WTC11 (cell line): ENCODE measurements at regions not wholly inside any gene's neighbourhood (a gene's known extent, or its start where the extent isn't known, plus 50 kb on each side); places are given as distances from the start of the nearest gene placed in this dataset.

Experiments used
- ATAC-seq: fragments of 200-7000 bp; cut with Tn5 transposase; 2 replicates; pipeline ENCODE4 v1.10.0; 2021; ENCODE audit warnings: mild to moderate bottlenecking, moderate library complexity
- CTCF ChIA-PET: fragments of 300-600 bp; sonication (Branson Sonifier 250); formaldehyde crosslinking; loops from one replicate; lab custom pipeline; 2021; ENCODE audit warnings: antibody characterized with exemption; lab: Charles Lee
- POLR2A ChIA-PET: fragments of 350-600 bp; sonication (Branson Sonifier 250); formaldehyde crosslinking; loops from one replicate; lab custom pipeline; 2021; ENCODE audit warnings: antibody characterized with exemption; lab: Charles Lee
- DNase-seq: peaks from one replicate; pipeline ENCODE4 v3.0.0; 2021; ENCODE audit warnings: low spot score
- H3K27ac Mint-ChIP-seq: 2 replicates; pipeline ENCODE4 v1.8.0; 2021; ENCODE audit warnings: mixed read lengths
- H3K27me3 Mint-ChIP-seq: 2 replicates; pipeline ENCODE4 v1.8.0; 2021; ENCODE audit warnings: low read depth, mild to moderate bottlenecking, moderate library complexity, mixed read lengths
- H3K36me3 Mint-ChIP-seq: 2 replicates; pipeline ENCODE4 v1.8.0; 2021; ENCODE audit warnings: mixed read lengths
- H3K4me1 Mint-ChIP-seq: 2 replicates; pipeline ENCODE4 v1.8.0; 2022; ENCODE audit warnings: mixed read lengths
- H3K4me3 Mint-ChIP-seq: 2 replicates; pipeline ENCODE4 v1.8.0; 2021; ENCODE audit warnings: mild to moderate bottlenecking, moderate library complexity, mixed read lengths
- H3K9me3 Mint-ChIP-seq: 2 replicates; pipeline ENCODE4 v1.8.0; 2021; ENCODE audit warnings: mixed read lengths
- CBFB ChIP-seq: sonication (generic); formaldehyde crosslinking; IDR thresholded peaks from 2 replicates; pipeline ENCODE4 v1.8.1; 2022; ENCODE audit warnings: mild to moderate bottlenecking, low read depth, missing genetic modification reagents
- CREB1 ChIP-seq: sonication (generic); formaldehyde crosslinking; IDR thresholded peaks from 2 replicates; pipeline ENCODE4 v1.8.0; 2023; ENCODE audit warnings: mild to moderate bottlenecking, missing genetic modification reagents
- CREM ChIP-seq: sonication (generic); formaldehyde crosslinking; IDR thresholded peaks from 2 replicates; pipeline ENCODE4 v1.8.1; 2022; ENCODE audit warnings: mild to moderate bottlenecking, missing genetic modification reagents, moderate library complexity
- GABPB1 ChIP-seq: sonication (generic); formaldehyde crosslinking; IDR thresholded peaks from 2 replicates; pipeline ENCODE4 v1.8.1; 2023; ENCODE audit warnings: mild to moderate bottlenecking, missing genetic modification reagents
- GRHL2 ChIP-seq: fragments of 250-450 bp; sonication (Bioruptor Pico); IDR thresholded peaks from 2 replicates; pipeline ENCODE4 v1.8.0; 2022; ENCODE audit warnings: mild to moderate bottlenecking, moderate library complexity; ENCODE audit not compliant: insufficient replicate concordance, severe bottlenecking
- NR2C2 ChIP-seq: sonication (generic); formaldehyde crosslinking; IDR thresholded peaks from 2 replicates; pipeline ENCODE4 v1.8.0; 2022; ENCODE audit warnings: mild to moderate bottlenecking, missing genetic modification reagents
- NR3C1 ChIP-seq: sonication (generic); formaldehyde crosslinking; conservative IDR thresholded peaks from 2 replicates; pipeline ENCODE4 v1.8.1; 2023; ENCODE audit warnings: low read depth, mild to moderate bottlenecking, missing genetic modification reagents
- OVOL2 ChIP-seq: fragments of 250-450 bp; sonication (Bioruptor Pico); IDR thresholded peaks from 2 replicates; pipeline ENCODE4 v1.9.0; 2021; ENCODE audit warnings: mild to moderate bottlenecking, borderline replicate concordance
- PRRX2 ChIP-seq: fragments of 250-450 bp; sonication (Bioruptor Pico); IDR thresholded peaks from 2 replicates; pipeline ENCODE4 v1.8.0; 2021; ENCODE audit warnings: mild to moderate bottlenecking
- SP1 ChIP-seq: sonication (generic); formaldehyde crosslinking; conservative IDR thresholded peaks from 2 replicates; pipeline ENCODE4 v1.8.1; 2022; ENCODE audit warnings: missing genetic modification reagents
- TCF7 ChIP-seq: sonication (generic); formaldehyde crosslinking; IDR thresholded peaks from 2 replicates; pipeline ENCODE4 v1.8.0; 2022; ENCODE audit warnings: mild to moderate bottlenecking, low read depth, missing genetic modification reagents, moderate library complexity
- ZNF263 ChIP-seq: sonication (generic); formaldehyde crosslinking; IDR thresholded peaks from 2 replicates; pipeline ENCODE4 v1.8.1; 2022; ENCODE audit warnings: low read depth, mild to moderate bottlenecking, moderate library complexity, missing genetic modification reagents
- TF ChIP-seq, protein P1 (sequence below): fragments of 250-450 bp; sonication (Bioruptor Pico); IDR thresholded peaks from 2 replicates; pipeline ENCODE4 v1.9.0; 2021; ENCODE audit warnings: mild to moderate bottlenecking, borderline replicate concordance
- TF ChIP-seq, protein P2 (sequence below): sonication (generic); formaldehyde crosslinking; IDR thresholded peaks from 2 replicates; pipeline ENCODE4 v1.8.0; 2023; ENCODE audit warnings: mild to moderate bottlenecking, missing genetic modification reagents
- TF ChIP-seq, protein P3 (sequence below): sonication (generic); formaldehyde crosslinking; IDR thresholded peaks from 2 replicates; pipeline ENCODE4 v1.8.1; 2022; ENCODE audit warnings: mild to moderate bottlenecking, missing genetic modification reagents, moderate library complexity, borderline replicate concordance
- TF ChIP-seq, protein P4 (sequence below): sonication (generic); formaldehyde crosslinking; IDR thresholded peaks from 2 replicates; pipeline ENCODE4 v1.8.0; 2023; ENCODE audit warnings: missing genetic modification reagents

DNA sequence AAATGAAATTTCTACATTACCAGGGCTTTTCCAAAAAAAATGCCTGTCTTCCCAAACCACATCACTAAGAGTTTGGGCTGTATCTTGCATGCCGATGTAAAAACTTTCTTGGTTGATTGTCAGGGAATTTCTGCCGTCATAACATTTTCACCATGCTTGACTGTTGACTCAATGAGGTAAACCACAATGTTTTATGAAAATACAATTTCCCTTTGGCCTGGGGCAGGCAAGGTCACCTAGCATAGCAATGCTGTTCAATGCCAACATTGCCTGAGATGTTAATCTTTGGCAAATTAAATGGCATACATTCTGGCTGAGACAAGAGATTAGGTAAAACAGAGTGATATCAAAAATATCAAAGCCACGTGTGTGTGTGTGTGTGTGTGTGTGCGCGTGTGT is 137.1 kb upstream of the TBL1X start (continued):
- TF ChIP-seq, protein P1, sequence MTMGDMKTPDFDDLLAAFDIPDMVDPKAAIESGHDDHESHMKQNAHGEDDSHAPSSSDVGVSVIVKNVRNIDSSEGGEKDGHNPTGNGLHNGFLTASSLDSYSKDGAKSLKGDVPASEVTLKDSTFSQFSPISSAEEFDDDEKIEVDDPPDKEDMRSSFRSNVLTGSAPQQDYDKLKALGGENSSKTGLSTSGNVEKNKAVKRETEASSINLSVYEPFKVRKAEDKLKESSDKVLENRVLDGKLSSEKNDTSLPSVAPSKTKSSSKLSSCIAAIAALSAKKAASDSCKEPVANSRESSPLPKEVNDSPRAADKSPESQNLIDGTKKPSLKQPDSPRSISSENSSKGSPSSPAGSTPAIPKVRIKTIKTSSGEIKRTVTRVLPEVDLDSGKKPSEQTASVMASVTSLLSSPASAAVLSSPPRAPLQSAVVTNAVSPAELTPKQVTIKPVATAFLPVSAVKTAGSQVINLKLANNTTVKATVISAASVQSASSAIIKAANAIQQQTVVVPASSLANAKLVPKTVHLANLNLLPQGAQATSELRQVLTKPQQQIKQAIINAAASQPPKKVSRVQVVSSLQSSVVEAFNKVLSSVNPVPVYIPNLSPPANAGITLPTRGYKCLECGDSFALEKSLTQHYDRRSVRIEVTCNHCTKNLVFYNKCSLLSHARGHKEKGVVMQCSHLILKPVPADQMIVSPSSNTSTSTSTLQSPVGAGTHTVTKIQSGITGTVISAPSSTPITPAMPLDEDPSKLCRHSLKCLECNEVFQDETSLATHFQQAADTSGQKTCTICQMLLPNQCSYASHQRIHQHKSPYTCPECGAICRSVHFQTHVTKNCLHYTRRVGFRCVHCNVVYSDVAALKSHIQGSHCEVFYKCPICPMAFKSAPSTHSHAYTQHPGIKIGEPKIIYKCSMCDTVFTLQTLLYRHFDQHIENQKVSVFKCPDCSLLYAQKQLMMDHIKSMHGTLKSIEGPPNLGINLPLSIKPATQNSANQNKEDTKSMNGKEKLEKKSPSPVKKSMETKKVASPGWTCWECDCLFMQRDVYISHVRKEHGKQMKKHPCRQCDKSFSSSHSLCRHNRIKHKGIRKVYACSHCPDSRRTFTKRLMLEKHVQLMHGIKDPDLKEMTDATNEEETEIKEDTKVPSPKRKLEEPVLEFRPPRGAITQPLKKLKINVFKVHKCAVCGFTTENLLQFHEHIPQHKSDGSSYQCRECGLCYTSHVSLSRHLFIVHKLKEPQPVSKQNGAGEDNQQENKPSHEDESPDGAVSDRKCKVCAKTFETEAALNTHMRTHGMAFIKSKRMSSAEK (CRISPR knock-in tag), result no peak
- TF ChIP-seq, protein P2, sequence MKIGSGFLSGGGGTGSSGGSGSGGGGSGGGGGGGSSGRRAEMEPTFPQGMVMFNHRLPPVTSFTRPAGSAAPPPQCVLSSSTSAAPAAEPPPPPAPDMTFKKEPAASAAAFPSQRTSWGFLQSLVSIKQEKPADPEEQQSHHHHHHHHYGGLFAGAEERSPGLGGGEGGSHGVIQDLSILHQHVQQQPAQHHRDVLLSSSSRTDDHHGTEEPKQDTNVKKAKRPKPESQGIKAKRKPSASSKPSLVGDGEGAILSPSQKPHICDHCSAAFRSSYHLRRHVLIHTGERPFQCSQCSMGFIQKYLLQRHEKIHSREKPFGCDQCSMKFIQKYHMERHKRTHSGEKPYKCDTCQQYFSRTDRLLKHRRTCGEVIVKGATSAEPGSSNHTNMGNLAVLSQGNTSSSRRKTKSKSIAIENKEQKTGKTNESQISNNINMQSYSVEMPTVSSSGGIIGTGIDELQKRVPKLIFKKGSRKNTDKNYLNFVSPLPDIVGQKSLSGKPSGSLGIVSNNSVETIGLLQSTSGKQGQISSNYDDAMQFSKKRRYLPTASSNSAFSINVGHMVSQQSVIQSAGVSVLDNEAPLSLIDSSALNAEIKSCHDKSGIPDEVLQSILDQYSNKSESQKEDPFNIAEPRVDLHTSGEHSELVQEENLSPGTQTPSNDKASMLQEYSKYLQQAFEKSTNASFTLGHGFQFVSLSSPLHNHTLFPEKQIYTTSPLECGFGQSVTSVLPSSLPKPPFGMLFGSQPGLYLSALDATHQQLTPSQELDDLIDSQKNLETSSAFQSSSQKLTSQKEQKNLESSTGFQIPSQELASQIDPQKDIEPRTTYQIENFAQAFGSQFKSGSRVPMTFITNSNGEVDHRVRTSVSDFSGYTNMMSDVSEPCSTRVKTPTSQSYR (CRISPR knock-in tag), result no peak
- no peak for TF ChIP-seq GABPB1
- no peak for TF ChIP-seq NR3C1 (CRISPR knock-in tag)
- no peak for TF ChIP-seq GRHL2
- TF ChIP-seq CREB1 (CRISPR knock-in tag), result no peak

DNA sequence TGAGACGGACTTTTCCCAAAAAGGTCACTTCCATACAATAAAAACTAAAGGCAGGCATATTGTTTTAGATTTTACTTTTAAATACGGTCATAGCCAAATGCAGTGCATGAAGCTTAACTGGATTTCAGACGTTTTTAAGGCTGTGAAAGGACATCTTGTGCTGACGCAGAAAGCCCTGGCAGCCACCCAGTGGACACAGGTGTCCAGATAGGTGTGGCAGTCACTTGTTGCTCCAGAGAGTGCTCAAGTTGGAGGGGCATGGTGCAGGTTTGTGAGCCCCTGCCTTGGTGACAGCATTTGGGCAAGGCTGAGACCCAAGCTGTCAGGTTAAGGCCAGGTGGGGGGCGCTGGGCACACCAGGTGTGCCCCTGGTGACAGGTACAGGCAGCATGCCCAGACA is 135.8 kb upstream of the TBL1X start:
- H3K27ac Mint-ChIP-seq, result no peak overlapping the region
- ATAC-seq (no peak), DNase-seq (no peak)
- H3K36me3 Mint-ChIP-seq, result no peaks in the 10 kb centered on the region
- ChIA-PET CTCF (interaction anchor here (1.9 kb wide), 1 partner anchor 16 kb away, joined by 5 read pairs; no protein-coding TSS in a partner anchor), POLR2A (no interaction called here)
- 0 out of 2 replicates have a peak, but pooled peaks cover 4% of the 10 kb centered on the region for H3K9me3 Mint-ChIP-seq
- TF ChIP-seq NR2C2, result no peak
- TF ChIP-seq ZNF263 (CRISPR knock-in tag), result no peak
- no peak for TF ChIP-seq CBFB (CRISPR knock-in tag)
- TF ChIP-seq OVOL2 (CRISPR knock-in tag), result no peak
- no peak for TF ChIP-seq CREM (CRISPR knock-in tag)
- no peak for TF ChIP-seq SP1 (CRISPR knock-in tag)
- no peak for TF ChIP-seq TCF7 (CRISPR knock-in tag)
- no peak for TF ChIP-seq PRRX2 (CRISPR knock-in tag)
- TF ChIP-seq, protein P3, sequence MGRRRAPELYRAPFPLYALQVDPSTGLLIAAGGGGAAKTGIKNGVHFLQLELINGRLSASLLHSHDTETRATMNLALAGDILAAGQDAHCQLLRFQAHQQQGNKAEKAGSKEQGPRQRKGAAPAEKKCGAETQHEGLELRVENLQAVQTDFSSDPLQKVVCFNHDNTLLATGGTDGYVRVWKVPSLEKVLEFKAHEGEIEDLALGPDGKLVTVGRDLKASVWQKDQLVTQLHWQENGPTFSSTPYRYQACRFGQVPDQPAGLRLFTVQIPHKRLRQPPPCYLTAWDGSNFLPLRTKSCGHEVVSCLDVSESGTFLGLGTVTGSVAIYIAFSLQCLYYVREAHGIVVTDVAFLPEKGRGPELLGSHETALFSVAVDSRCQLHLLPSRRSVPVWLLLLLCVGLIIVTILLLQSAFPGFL (CRISPR knock-in tag), result no peak
- TF ChIP-seq, protein P4, sequence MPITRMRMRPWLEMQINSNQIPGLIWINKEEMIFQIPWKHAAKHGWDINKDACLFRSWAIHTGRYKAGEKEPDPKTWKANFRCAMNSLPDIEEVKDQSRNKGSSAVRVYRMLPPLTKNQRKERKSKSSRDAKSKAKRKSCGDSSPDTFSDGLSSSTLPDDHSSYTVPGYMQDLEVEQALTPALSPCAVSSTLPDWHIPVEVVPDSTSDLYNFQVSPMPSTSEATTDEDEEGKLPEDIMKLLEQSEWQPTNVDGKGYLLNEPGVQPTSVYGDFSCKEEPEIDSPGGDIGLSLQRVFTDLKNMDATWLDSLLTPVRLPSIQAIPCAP (CRISPR knock-in tag), result no peak
- no peaks in the 10 kb centered on the region for H3K27me3 Mint-ChIP-seq
- peaks cover 5% of the 10 kb centered on the region for H3K4me1 Mint-ChIP-seq
- no peak overlapping the region for H3K4me3 Mint-ChIP-seq
